Panc1 (cell line): ENCODE measurements at regions not wholly inside any gene's neighbourhood (a gene's known extent, or its start where the extent isn't known, plus 50 kb on each side); places are given as distances from the start of the nearest gene placed in this dataset.

Source experiments
- TF ChIP-seq, protein P1 (sequence below), 2 experiments: IDR thresholded peaks; 2 replicates each; pipeline ENCODE4 v1.6.1; 2011 to 2012; ENCODE audit warnings: low read depth in 2 of 2, control low read depth in 1 of 2, low read length in 1 of 2, mild to moderate bottlenecking in 1 of 2, moderate library complexity in 1 of 2; ENCODE audit not compliant: insufficient read depth in 1 of 2
- TF ChIP-seq, protein P2 (sequence below): fragments of 450-650 bp; IDR thresholded peaks from 2 replicates; pipeline ENCODE4 v1.5.1; 2017; ENCODE audit warnings: mild to moderate bottlenecking

DNA sequence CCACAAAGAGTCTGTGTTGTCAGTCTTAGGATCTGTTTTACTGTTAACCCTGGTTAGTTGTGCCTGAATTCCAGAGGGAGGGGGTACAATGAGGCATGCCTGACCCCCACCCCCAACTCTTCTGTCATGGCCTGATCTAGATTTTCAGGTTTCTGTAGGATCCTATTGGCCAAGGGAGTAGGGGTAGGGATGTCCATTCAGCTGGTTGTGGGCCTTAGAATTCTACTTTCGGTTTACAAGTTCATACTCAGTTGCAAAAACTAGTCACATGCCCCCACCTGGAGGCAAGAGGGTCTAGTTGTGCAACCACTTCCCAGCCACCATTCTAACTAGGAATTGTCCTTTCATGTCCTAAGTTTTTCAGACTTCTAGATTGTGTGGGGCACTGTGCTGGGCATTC, 94.3 kb upstream of the MBNL2 start:
- TF ChIP-seq, protein P1, sequence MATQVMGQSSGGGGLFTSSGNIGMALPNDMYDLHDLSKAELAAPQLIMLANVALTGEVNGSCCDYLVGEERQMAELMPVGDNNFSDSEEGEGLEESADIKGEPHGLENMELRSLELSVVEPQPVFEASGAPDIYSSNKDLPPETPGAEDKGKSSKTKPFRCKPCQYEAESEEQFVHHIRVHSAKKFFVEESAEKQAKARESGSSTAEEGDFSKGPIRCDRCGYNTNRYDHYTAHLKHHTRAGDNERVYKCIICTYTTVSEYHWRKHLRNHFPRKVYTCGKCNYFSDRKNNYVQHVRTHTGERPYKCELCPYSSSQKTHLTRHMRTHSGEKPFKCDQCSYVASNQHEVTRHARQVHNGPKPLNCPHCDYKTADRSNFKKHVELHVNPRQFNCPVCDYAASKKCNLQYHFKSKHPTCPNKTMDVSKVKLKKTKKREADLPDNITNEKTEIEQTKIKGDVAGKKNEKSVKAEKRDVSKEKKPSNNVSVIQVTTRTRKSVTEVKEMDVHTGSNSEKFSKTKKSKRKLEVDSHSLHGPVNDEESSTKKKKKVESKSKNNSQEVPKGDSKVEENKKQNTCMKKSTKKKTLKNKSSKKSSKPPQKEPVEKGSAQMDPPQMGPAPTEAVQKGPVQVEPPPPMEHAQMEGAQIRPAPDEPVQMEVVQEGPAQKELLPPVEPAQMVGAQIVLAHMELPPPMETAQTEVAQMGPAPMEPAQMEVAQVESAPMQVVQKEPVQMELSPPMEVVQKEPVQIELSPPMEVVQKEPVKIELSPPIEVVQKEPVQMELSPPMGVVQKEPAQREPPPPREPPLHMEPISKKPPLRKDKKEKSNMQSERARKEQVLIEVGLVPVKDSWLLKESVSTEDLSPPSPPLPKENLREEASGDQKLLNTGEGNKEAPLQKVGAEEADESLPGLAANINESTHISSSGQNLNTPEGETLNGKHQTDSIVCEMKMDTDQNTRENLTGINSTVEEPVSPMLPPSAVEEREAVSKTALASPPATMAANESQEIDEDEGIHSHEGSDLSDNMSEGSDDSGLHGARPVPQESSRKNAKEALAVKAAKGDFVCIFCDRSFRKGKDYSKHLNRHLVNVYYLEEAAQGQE (IDR thresholded peaks at IDR 0.05; ENCODE audit: insufficient read depth in 1 of 2, low read depth in 2 of 2, low read length in 1 of 2): no peak
- TF ChIP-seq, protein P2, sequence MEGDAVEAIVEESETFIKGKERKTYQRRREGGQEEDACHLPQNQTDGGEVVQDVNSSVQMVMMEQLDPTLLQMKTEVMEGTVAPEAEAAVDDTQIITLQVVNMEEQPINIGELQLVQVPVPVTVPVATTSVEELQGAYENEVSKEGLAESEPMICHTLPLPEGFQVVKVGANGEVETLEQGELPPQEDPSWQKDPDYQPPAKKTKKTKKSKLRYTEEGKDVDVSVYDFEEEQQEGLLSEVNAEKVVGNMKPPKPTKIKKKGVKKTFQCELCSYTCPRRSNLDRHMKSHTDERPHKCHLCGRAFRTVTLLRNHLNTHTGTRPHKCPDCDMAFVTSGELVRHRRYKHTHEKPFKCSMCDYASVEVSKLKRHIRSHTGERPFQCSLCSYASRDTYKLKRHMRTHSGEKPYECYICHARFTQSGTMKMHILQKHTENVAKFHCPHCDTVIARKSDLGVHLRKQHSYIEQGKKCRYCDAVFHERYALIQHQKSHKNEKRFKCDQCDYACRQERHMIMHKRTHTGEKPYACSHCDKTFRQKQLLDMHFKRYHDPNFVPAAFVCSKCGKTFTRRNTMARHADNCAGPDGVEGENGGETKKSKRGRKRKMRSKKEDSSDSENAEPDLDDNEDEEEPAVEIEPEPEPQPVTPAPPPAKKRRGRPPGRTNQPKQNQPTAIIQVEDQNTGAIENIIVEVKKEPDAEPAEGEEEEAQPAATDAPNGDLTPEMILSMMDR: no peak
